ENCODE measurements at regions not wholly inside any gene's neighbourhood (a gene's known extent, or its start where the extent isn't known, plus 50 kb on each side); places are given as distances from the start of the nearest gene placed in this dataset.

GRCh38 chr2:128710729-128711128, 392.1 kb upstream of the HS6ST1 start:
- no peak for DNase-seq

- DNase-seq, result no peak
Observed at GRCh38 chr2:128714285-128714684, 395.6 kb upstream of the HS6ST1 start.

- no peak for DNase-seq
Observed at GRCh38 chr2:128714851-128715312, 396.2 kb upstream of the HS6ST1 start.

- no peak for DNase-seq
Observed at GRCh38 chr2:128715360-128715759, 396.7 kb upstream of the HS6ST1 start.

GRCh38 chr2:128716299-128716721, 397.6 kb upstream of the HS6ST1 start:
- DNase-seq, result no peak

- no peak for DNase-seq
Observed at GRCh38 chr2:128717758-128718710, 399.4 kb upstream of the HS6ST1 start.

GRCh38 chr2:128720080-128721022, 401.7 kb upstream of the HS6ST1 start:
- DNase-seq, result no peak

- no peak for DNase-seq
Observed at GRCh38 chr2:128721096-128721495, 402.4 kb upstream of the HS6ST1 start.

GRCh38 chr2:128722489-128722888, 403.8 kb upstream of the HS6ST1 start:
- DNase-seq, result no peak

- no peak for DNase-seq
Observed at GRCh38 chr2:128724547-128724946, 405.9 kb upstream of the HS6ST1 start.

GRCh38 chr2:128724972-128725371, 406.3 kb upstream of the HS6ST1 start:
- no peak for DNase-seq

GRCh38 chr2:128726236-128726635, 407.6 kb upstream of the HS6ST1 start:
- peak; percentile 22 for DNase-seq

- DNase-seq, result no peak
Observed at GRCh38 chr2:128726911-128727310, 408.2 kb upstream of the HS6ST1 start.

GRCh38 chr2:128727404-128727803, 408.7 kb upstream of the HS6ST1 start:
- DNase-seq, result no peak

GRCh38 chr2:128727914-128728313, 409.2 kb upstream of the HS6ST1 start:
- DNase-seq, result peak; percentile 94

- no peak for DNase-seq
Observed at GRCh38 chr2:128729051-128729450, 410.4 kb upstream of the HS6ST1 start.

- no peak for DNase-seq
Observed at GRCh38 chr2:128731994-128732650, 413.5 kb upstream of the HS6ST1 start.

- peak; percentile 98 for DNase-seq
Observed at GRCh38 chr2:128732976-128733431, 414.3 kb upstream of the HS6ST1 start.

GRCh38 chr2:128733450-128733849, 414.8 kb upstream of the HS6ST1 start:
- DNase-seq, result no peak

GRCh38 chr2:128734521-128735295, 416.0 kb upstream of the HS6ST1 start:
- DNase-seq, result peak; percentile 75

- DNase-seq, result no peak
Observed at GRCh38 chr2:128735296-128735960, 416.8 kb upstream of the HS6ST1 start.
